Ishikawa (cell line): ENCODE measurements at regions not wholly inside any gene's neighbourhood (a gene's known extent, or its start where the extent isn't known, plus 50 kb on each side); places are given as distances from the start of the nearest gene placed in this dataset.

Source experiments
- CEBPB ChIP-seq: IDR thresholded peaks from 2 replicates; pipeline ENCODE4 v1.6.1; 2012
- CREB1 ChIP-seq: IDR thresholded peaks from 2 replicates; pipeline ENCODE4 v1.6.1; 2012; ENCODE audit warnings: low read depth
- EGR1 ChIP-seq: IDR thresholded peaks from 2 replicates; pipeline ENCODE4 v1.6.1; 2012
- EP300 ChIP-seq: IDR thresholded peaks from 2 replicates; pipeline ENCODE4 v1.6.1; 2012; ENCODE audit warnings: borderline replicate concordance
- FOXM1 ChIP-seq: IDR thresholded peaks from 2 replicates; pipeline ENCODE4 v1.6.1; 2012; ENCODE audit warnings: low read depth, borderline replicate concordance
- MAX ChIP-seq: IDR thresholded peaks from 2 replicates; pipeline ENCODE4 v1.6.1; 2012
- NFIC ChIP-seq: IDR thresholded peaks from 2 replicates; pipeline ENCODE4 v1.6.1; 2012
- RAD21 ChIP-seq: IDR thresholded peaks from 2 replicates; pipeline ENCODE4 v1.6.1; 2012; ENCODE audit warnings: low read depth
- REST ChIP-seq: IDR thresholded peaks from 2 replicates; pipeline ENCODE4 v1.6.1; 2012; ENCODE audit warnings: low read depth, mild to moderate bottlenecking
- TAF1 ChIP-seq: IDR thresholded peaks from 2 replicates; pipeline ENCODE4 v1.6.1; 2012; ENCODE audit warnings: low read depth, mild to moderate bottlenecking
- TCF12 ChIP-seq: IDR thresholded peaks from 2 replicates; pipeline ENCODE4 v1.6.1; 2012; ENCODE audit warnings: low read depth
- TEAD4 ChIP-seq: IDR thresholded peaks from 2 replicates; pipeline ENCODE4 v1.6.1; 2012
- USF1 ChIP-seq: IDR thresholded peaks from 2 replicates; pipeline ENCODE4 v1.6.1; 2012
- YY1 ChIP-seq: IDR thresholded peaks from 2 replicates; pipeline ENCODE4 v1.6.1; 2012; ENCODE audit warnings: low read depth
- ZBTB7A ChIP-seq: IDR thresholded peaks from 2 replicates; pipeline ENCODE4 v1.6.1; 2012; ENCODE audit warnings: low read depth

GRCh38 chr7:42692621-42693020 is 219.2 kb downstream of the C7orf25 start:
- TF ChIP-seq REST (no peak), CREB1 (no peak), TEAD4 (no peak), RAD21 (no peak), EP300 (no peak)

GRCh38 chr7:42690794-42691639 is 220.9 kb downstream of the C7orf25 start:
- TF ChIP-seq FOXM1: no peak
- TF ChIP-seq RAD21: peak; percentile 55

GRCh38 chr7:42689626-42690025 is 222.2 kb downstream of the C7orf25 start:
- TF ChIP-seq TCF12: no peak
- no peak for TF ChIP-seq FOXM1
- no peak for TF ChIP-seq RAD21
- TF ChIP-seq MAX: no peak
- TF ChIP-seq EGR1: no peak
- TF ChIP-seq ZBTB7A: no peak
- no peak for TF ChIP-seq YY1
- no peak for TF ChIP-seq CEBPB
- TF ChIP-seq TEAD4: no peak
- TF ChIP-seq EP300: no peak
- no peak for TF ChIP-seq NFIC
- TF ChIP-seq REST: no peak

- TF ChIP-seq TCF12 (no peak), CEBPB (no peak), REST (no peak), CREB1 (no peak), FOXM1 (no peak), MAX (no peak), NFIC (no peak), RAD21 (no peak), USF1 (no peak), TAF1 (no peak), EP300 (no peak), TEAD4 (no peak), YY1 (no peak), EGR1 (no peak), ZBTB7A (no peak)
Measured at GRCh38 chr7:42688056-42688371, 223.9 kb downstream of the C7orf25 start.

- no peak for TF ChIP-seq CEBPB
- no peak for TF ChIP-seq ZBTB7A
- TF ChIP-seq TEAD4: no peak
- no peak for TF ChIP-seq MAX
- TF ChIP-seq EGR1: no peak
- no peak for TF ChIP-seq YY1
- TF ChIP-seq USF1: no peak
- no peak for TF ChIP-seq FOXM1
- no peak for TF ChIP-seq REST
- TF ChIP-seq TAF1: no peak
- TF ChIP-seq RAD21: no peak
- TF ChIP-seq CREB1: no peak
- TF ChIP-seq NFIC: no peak
- TF ChIP-seq TCF12: no peak
Measured at GRCh38 chr7:42687211-42688055, 224.4 kb downstream of the C7orf25 start.
